Fibroblast of lung (primary cell): ENCODE measurements at regions not wholly inside any gene's neighbourhood (a gene's known extent, or its start where the extent isn't known, plus 50 kb on each side); places are given as distances from the start of the nearest gene placed in this dataset.
"Not testable (repeated sequence)": the region's sequence is repeated elsewhere in the genome, so short reads cannot be mapped to it uniquely, and the experiment has no call there.

ENCODE experiments used
- DNase-seq, 2 donors: peaks; one replicate each; pipeline versions ENCODE4 v3.0.0 to v3.0.0-alpha.2; 2010; ENCODE audit warnings: low read depth in 2 of 2
- H2AFZ ChIP-seq: 2 replicates; pipeline ENCODE4 v1.5.1; 2012; ENCODE audit warnings: low read length, control low read depth, inconsistent platforms
- H3K27ac ChIP-seq: 2 replicates; pipeline ENCODE4 v1.5.1; 2011; ENCODE audit warnings: low read length, control low read depth; ENCODE audit not compliant: insufficient read depth
- H3K27me3 ChIP-seq: 2 replicates; pipeline ENCODE4 v1.5.1; 2011; ENCODE audit warnings: mild to moderate bottlenecking, low read length; ENCODE audit not compliant: control insufficient read depth, insufficient read depth
- H3K36me3 ChIP-seq: 2 replicates; pipeline ENCODE4 v1.5.1; 2011; ENCODE audit warnings: low read length; ENCODE audit not compliant: control insufficient read depth, insufficient read depth
- H3K4me1 ChIP-seq: 2 replicates; pipeline ENCODE4 v1.5.1; 2011; ENCODE audit warnings: low read length; ENCODE audit not compliant: control insufficient read depth, insufficient read depth; ENCODE audit errors: extremely low read depth
- H3K4me2 ChIP-seq: 2 replicates; pipeline ENCODE4 v1.5.1; 2011; ENCODE audit warnings: low read length, control low read depth; ENCODE audit not compliant: insufficient read depth; ENCODE audit errors: extremely low read depth
- H3K4me3 ChIP-seq, 4 experiments: fragments of 200-600 bp in 1 of 4; sonication (generic) in 1 of 4; replicated peaks in 1 of 4; 2 replicates each; pipeline ENCODE4 v1.5.1; 2011 to 2016; ENCODE audit warnings: low read length in 4 of 4, low read depth in 3 of 4, mild to moderate bottlenecking in 3 of 4, control low read depth in 2 of 4, inconsistent platforms in 1 of 4, mixed read lengths in 1 of 4; ENCODE audit not compliant: insufficient read depth in 1 of 4; ENCODE audit errors: control extremely low read depth in 1 of 4
- H3K79me2 ChIP-seq: 2 replicates; pipeline ENCODE4 v1.5.1; 2012; ENCODE audit warnings: mild to moderate bottlenecking, low read length, inconsistent platforms; ENCODE audit not compliant: control insufficient read depth, insufficient read depth
- H3K9ac ChIP-seq: 2 replicates; pipeline ENCODE4 v1.5.1; 2011; ENCODE audit warnings: mild to moderate bottlenecking, low read length, control low read depth; ENCODE audit not compliant: insufficient read depth
- H3K9me3 ChIP-seq: 2 replicates; pipeline ENCODE4 v1.5.1; 2012; ENCODE audit warnings: low read depth, low read length; ENCODE audit not compliant: control insufficient read depth, insufficient read depth
- H4K20me1 ChIP-seq: 2 replicates; pipeline ENCODE4 v1.5.1; 2011; ENCODE audit warnings: low read length; ENCODE audit not compliant: control insufficient read depth, insufficient read depth; ENCODE audit errors: extremely low read depth
- EZH2 ChIP-seq: IDR thresholded peaks from 2 replicates; pipeline ENCODE4 v1.5.1; 2012; ENCODE audit warnings: low read length, control low read depth, mild to moderate bottlenecking; ENCODE audit errors: missing control alignments
- TF ChIP-seq, protein P1 (sequence below), 2 donors: IDR thresholded peaks in 1 of 2; conservative IDR thresholded peaks in 1 of 2; 1 replicate in 1 of 2; 2 replicates in 1 of 2; pipeline ENCODE4 v1.5.1; 2011 to 2012; ENCODE audit warnings: low read length in 2 of 2, control low read depth in 1 of 2, inconsistent platforms in 1 of 2, low read depth in 1 of 2, mild to moderate bottlenecking in 1 of 2

DNA sequence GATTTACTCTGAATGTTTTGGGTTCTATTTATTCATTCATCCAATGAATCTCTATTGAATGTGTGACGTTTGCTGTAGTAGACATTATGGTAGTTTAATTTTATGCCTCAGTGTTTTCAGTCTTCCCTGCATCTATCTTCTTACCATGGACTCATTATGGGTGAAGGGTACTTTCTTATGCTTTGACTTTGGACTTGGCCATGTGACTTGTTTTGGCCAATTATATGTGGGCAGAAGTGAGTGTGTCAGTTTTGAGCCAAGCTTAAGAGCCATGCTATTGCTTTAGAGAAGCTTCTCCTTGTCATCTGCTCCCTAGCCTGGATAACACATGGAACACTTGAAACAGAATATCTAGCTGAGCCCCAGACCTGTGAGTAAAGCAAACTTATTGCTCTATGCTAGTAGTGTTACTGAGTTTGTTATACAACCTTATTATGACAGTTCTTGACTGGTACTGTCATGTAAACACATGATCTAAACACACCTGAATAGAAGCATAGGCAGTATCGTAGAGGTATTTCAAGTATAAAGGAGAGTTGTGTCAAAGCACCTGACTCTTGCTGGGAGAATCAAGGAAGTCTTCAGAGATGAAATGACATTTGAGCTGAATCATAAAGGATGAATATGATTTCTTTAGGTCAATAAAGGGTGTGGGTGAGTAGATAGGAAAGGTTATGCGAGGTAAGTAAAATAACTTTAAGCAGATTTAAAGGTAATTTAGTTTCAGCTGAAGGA lies 128.4 kb downstream of the NAA11 start:
- TF ChIP-seq, protein P1, sequence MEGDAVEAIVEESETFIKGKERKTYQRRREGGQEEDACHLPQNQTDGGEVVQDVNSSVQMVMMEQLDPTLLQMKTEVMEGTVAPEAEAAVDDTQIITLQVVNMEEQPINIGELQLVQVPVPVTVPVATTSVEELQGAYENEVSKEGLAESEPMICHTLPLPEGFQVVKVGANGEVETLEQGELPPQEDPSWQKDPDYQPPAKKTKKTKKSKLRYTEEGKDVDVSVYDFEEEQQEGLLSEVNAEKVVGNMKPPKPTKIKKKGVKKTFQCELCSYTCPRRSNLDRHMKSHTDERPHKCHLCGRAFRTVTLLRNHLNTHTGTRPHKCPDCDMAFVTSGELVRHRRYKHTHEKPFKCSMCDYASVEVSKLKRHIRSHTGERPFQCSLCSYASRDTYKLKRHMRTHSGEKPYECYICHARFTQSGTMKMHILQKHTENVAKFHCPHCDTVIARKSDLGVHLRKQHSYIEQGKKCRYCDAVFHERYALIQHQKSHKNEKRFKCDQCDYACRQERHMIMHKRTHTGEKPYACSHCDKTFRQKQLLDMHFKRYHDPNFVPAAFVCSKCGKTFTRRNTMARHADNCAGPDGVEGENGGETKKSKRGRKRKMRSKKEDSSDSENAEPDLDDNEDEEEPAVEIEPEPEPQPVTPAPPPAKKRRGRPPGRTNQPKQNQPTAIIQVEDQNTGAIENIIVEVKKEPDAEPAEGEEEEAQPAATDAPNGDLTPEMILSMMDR (conservative IDR thresholded peaks at IDR 0.05 in 1 of 2, IDR thresholded peaks at IDR 0.05 in 1 of 2; ENCODE audit: low read depth in 1 of 2, low read length in 2 of 2) = no peak
- no peak for TF ChIP-seq EZH2
- H3K4me1 ChIP-seq = no peaks in the 10 kb centered on the region
- no peaks in the 10 kb centered on the region for H4K20me1 ChIP-seq
- H3K27me3 ChIP-seq = no peaks in the 10 kb centered on the region
- no peaks in the 10 kb centered on the region for H3K36me3 ChIP-seq
- DNase-seq = no peak
- H3K4me2 ChIP-seq = no peak overlapping the region
- H3K9ac ChIP-seq = no peak overlapping the region
- no peaks in the 10 kb centered on the region for H3K79me2 ChIP-seq
- no peak overlapping the region for H3K4me3 ChIP-seq
- H3K27ac ChIP-seq = no peak overlapping the region
- no peak overlapping the region for H2AFZ ChIP-seq
- no peaks in the 10 kb centered on the region for H3K9me3 ChIP-seq

GRCh38 chr4:79191292-79191691 lies 134.6 kb downstream of the NAA11 start:
- not testable (repeated sequence) for H3K4me2 ChIP-seq, H3K4me3 ChIP-seq, H3K27ac ChIP-seq, H2AFZ ChIP-seq, H3K36me3 ChIP-seq, H3K9ac ChIP-seq, H3K27me3 ChIP-seq, H4K20me1 ChIP-seq, H3K9me3 ChIP-seq, DNase-seq, H3K4me1 ChIP-seq, H3K79me2 ChIP-seq

DNA sequence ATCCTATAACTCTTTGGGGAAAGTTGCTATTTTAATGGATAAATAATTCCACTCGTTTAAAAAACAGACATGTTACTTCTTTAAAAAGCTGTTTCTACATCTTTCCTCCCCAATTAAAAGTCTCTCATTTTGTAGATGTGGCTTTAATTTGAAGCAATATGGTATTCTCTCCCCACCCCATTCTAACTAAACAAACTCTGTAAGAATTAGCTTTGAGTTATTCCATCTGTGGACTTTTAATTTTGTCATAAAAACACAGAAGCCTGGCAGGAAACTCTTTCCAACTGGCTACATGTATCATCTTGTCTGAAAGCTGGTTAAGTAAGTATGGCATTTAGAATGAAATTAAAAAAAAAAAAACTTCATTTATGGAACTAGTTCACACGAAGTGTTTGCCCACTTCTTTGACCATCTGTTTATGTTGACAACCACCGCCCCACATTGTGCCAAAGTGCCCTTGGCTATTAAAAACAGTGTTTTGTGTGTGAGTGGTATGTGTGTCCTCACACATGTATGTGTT lies 140.3 kb downstream of the NAA11 start:
- Histone ChIP-seq H2AFZ (no peak overlapping the region), H3K4me3 (no peak overlapping the region), H3K9ac (no peak overlapping the region), H3K36me3 (no peaks in the 10 kb centered on the region), H4K20me1 (no peaks in the 10 kb centered on the region), H3K79me2 (no peaks in the 10 kb centered on the region), H3K4me1 (no peaks in the 10 kb centered on the region), H3K27me3 (no peaks in the 10 kb centered on the region), H3K4me2 (no peak overlapping the region), H3K9me3 (no peaks in the 10 kb centered on the region), H3K27ac (no peak overlapping the region)
- peak in 1 of 2 donors; percentile 24 for DNase-seq
- TF ChIP-seq, protein P1 (conservative IDR thresholded peaks at IDR 0.05 in 1 of 2, IDR thresholded peaks at IDR 0.05 in 1 of 2; ENCODE audit: low read depth in 1 of 2, low read length in 2 of 2) = no peak
- TF ChIP-seq EZH2 = no peak
